SK-N-SH treated with all-trans-retinoic acid at 6 μM for 48 hours (cell line): ENCODE measurements at regions not wholly inside any gene's neighbourhood (a gene's known extent, or its start where the extent isn't known, plus 50 kb on each side); places are given as distances from the start of the nearest gene placed in this dataset.

Experiments
- BACH2 ChIP-seq: fragments of 250-450 bp; sonication (Bioruptor Pico); IDR thresholded peaks from 2 replicates; pipeline ENCODE4 v1.9.0; 2021; ENCODE audit warnings: mild to moderate bottlenecking, borderline replicate concordance
- PATZ1 ChIP-seq: fragments of 250-450 bp; sonication (Bioruptor Pico); IDR thresholded peaks from 2 replicates; pipeline ENCODE4 v1.8.0; 2020; ENCODE audit warnings: mild to moderate bottlenecking, moderate library complexity, borderline replicate concordance
- ZC3H10 ChIP-seq: fragments of 250-450 bp; sonication (Bioruptor Pico); IDR thresholded peaks from 2 replicates; pipeline ENCODE4 v1.5.1; 2021; ENCODE audit warnings: mild to moderate bottlenecking, moderate library complexity
- TF ChIP-seq, protein P1 (sequence below): fragments of 250-450 bp; sonication (Bioruptor Pico); IDR thresholded peaks from 2 replicates; pipeline ENCODE4 v1.5.1; 2020; ENCODE audit warnings: low read depth, mild to moderate bottlenecking, moderate library complexity

- TF ChIP-seq ZC3H10 (no peak), BACH2 (CRISPR knock-in tag) (no peak), PATZ1 (CRISPR knock-in tag) (no peak)
- TF ChIP-seq, protein P1, sequence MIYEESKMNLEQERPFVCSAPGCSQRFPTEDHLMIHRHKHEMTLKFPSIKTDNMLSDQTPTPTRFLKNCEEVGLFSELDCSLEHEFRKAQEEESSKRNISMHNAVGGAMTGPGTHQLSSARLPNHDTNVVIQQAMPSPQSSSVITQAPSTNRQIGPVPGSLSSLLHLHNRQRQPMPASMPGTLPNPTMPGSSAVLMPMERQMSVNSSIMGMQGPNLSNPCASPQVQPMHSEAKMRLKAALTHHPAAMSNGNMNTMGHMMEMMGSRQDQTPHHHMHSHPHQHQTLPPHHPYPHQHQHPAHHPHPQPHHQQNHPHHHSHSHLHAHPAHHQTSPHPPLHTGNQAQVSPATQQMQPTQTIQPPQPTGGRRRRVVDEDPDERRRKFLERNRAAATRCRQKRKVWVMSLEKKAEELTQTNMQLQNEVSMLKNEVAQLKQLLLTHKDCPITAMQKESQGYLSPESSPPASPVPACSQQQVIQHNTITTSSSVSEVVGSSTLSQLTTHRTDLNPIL (CRISPR knock-in tag): no peak
These were observed 2384.8 kb upstream of the ACO1 start for GRCh38 chr9:29999645-30000044.
